HepG2 (cell line): ENCODE measurements at regions not wholly inside any gene's neighbourhood (a gene's known extent, or its start where the extent isn't known, plus 50 kb on each side); places are given as distances from the start of the nearest gene placed in this dataset.

Source experiments
- ATF6 ChIP-seq: sonication (generic); formaldehyde crosslinking; conservative IDR thresholded peaks from 2 replicates; pipeline ENCODE4 v1.4.0; 2020; ENCODE audit warnings: missing genetic modification reagents
- FOXJ3 ChIP-seq: sonication (generic); formaldehyde crosslinking; IDR thresholded peaks from 2 replicates; pipeline ENCODE4 v1.4.0; 2020; ENCODE audit warnings: missing genetic modification reagents, mild to moderate bottlenecking, borderline replicate concordance
- MTF1 ChIP-seq: sonication (generic); formaldehyde crosslinking; IDR thresholded peaks from 2 replicates; pipeline ENCODE4 v1.5.0; 2020; ENCODE audit warnings: missing genetic modification reagents
- MXD3 ChIP-seq: IDR thresholded peaks from 2 replicates; pipeline ENCODE4 v1.6.1; 2016; ENCODE audit warnings: mild to moderate bottlenecking, missing biosample characterization, missing genetic modification reagents
- PHF8 ChIP-seq: sonication (generic); formaldehyde crosslinking; IDR thresholded peaks from 2 replicates; pipeline ENCODE4 v1.5.0; 2020; ENCODE audit warnings: missing genetic modification reagents
- POLR2AphosphoS5 ChIP-seq: IDR thresholded peaks from 2 replicates; pipeline ENCODE4 v1.6.1; 2012; ENCODE audit warnings: low read depth, low read length
- RAD21 ChIP-seq: fragments of 450-650 bp; formaldehyde crosslinking; IDR thresholded peaks from 2 replicates; pipeline ENCODE4 v1.5.0; 2020; ENCODE audit warnings: mild to moderate bottlenecking
- SNAI1 ChIP-seq: sonication (generic); formaldehyde crosslinking; IDR thresholded peaks from 2 replicates; pipeline ENCODE4 v1.5.0; 2020; ENCODE audit warnings: mild to moderate bottlenecking, missing genetic modification reagents, borderline replicate concordance
- UBTF ChIP-seq: sonication (generic); formaldehyde crosslinking; IDR thresholded peaks from 2 replicates; pipeline ENCODE4 v1.4.0; 2020; ENCODE audit warnings: mild to moderate bottlenecking, missing genetic modification reagents
- ZFP41 ChIP-seq: sonication (generic); formaldehyde crosslinking; IDR thresholded peaks from 2 replicates; pipeline ENCODE4 v1.4.0; 2020; ENCODE audit warnings: mild to moderate bottlenecking, missing genetic modification reagents, borderline replicate concordance
- ZNF432 ChIP-seq: sonication (generic); formaldehyde crosslinking; IDR thresholded peaks from 2 replicates; pipeline ENCODE4 v1.5.0; 2020; ENCODE audit warnings: missing genetic modification reagents, mild to moderate bottlenecking, borderline replicate concordance

- no peak for TF ChIP-seq ZNF432 (CRISPR knock-in tag)
- no peak for TF ChIP-seq RAD21 (CRISPR knock-in tag)
- no peak for TF ChIP-seq POLR2AphosphoS5
- TF ChIP-seq SNAI1 (CRISPR knock-in tag) = no peak
- TF ChIP-seq ZFP41 = no peak
- TF ChIP-seq UBTF (CRISPR knock-in tag) = no peak
- no peak for TF ChIP-seq FOXJ3
- no peak for TF ChIP-seq MXD3 (CRISPR knock-in tag)
- TF ChIP-seq MTF1 (CRISPR knock-in tag) = no peak
- no peak for TF ChIP-seq PHF8
- no peak for TF ChIP-seq ATF6
These were observed 1477.8 kb downstream of the C4orf33 start for GRCh38 chr4:130573742-130574141.
